PC-3 (cell line): ENCODE measurements at regions not wholly inside any gene's neighbourhood (a gene's known extent, or its start where the extent isn't known, plus 50 kb on each side); places are given as distances from the start of the nearest gene placed in this dataset.

Experiments
- ATAC-seq: fragments of 200-7000 bp; cut with Tn5 transposase; 2 replicates; pipeline ENCODE4 v1.9.1; 2020; ENCODE audit warnings: mild to moderate bottlenecking, moderate library complexity
- BruUV-seq: library from RNA; stranded (reverse); fragments of 400-500 nt; replicated peaks from 2 replicates; lab custom pipeline; 2021; lab: Mats Ljungman, UMichigan
- CTCF ChIA-PET: fragments of 300-600 bp; sonication (Branson Sonifier 250); formaldehyde crosslinking; loops from one replicate; lab custom pipeline; 2022; ENCODE audit warnings: antibody characterized with exemption; lab: Charles Lee
- POLR2A ChIA-PET: fragments of 300-600 bp; sonication (Branson Sonifier 250); formaldehyde crosslinking; loops from one replicate; lab custom pipeline; 2022; ENCODE audit warnings: antibody characterized with exemption; ENCODE audit not compliant: unreplicated experiment; lab: Charles Lee
- DNase-seq: peaks from one replicate; pipeline ENCODE4 v3.0.0-alpha.2; 2015
- H2AFZ ChIP-seq: fragments of 300-600 bp; sonication (generic); 2 replicates; pipeline ENCODE4 v1.6.0; 2016; ENCODE audit warnings: antibody characterized with exemption, low read length
- H3F3A ChIP-seq: fragments of 300-600 bp; sonication (generic); one replicate; pipeline ENCODE4 v1.6.0; 2017; ENCODE audit warnings: antibody characterized with exemption, low read length, control low read depth, mild to moderate bottlenecking; ENCODE audit not compliant: unreplicated experiment
- H3K27ac ChIP-seq: fragments of 300-600 bp; sonication (generic); 2 replicates; pipeline ENCODE4 v1.5.1; 2016; ENCODE audit warnings: mild to moderate bottlenecking, low read length
- H3K27me3 ChIP-seq: fragments of 300-600 bp; sonication (generic); 2 replicates; pipeline ENCODE4 v1.6.1; 2016; ENCODE audit warnings: low read length, mixed read lengths
- H3K36me3 ChIP-seq: fragments of 300-600 bp; sonication (generic); 2 replicates; pipeline ENCODE4 v1.6.1; 2016; ENCODE audit warnings: low read depth, mixed run types, low read length, mixed read lengths
- H3K4me1 ChIP-seq: fragments of 300-600 bp; sonication (generic); 2 replicates; pipeline ENCODE4 v1.5.1; 2016; ENCODE audit warnings: low read length; ENCODE audit not compliant: insufficient read depth
- H3K4me2 ChIP-seq: fragments of 300-600 bp; sonication (generic); 2 replicates; pipeline ENCODE4 v1.6.0; 2016; ENCODE audit warnings: low read length
- H3K4me3 ChIP-seq: fragments of 300-600 bp; sonication (generic); 2 replicates; pipeline ENCODE4 v1.5.1; 2016; ENCODE audit warnings: mild to moderate bottlenecking, low read length, mixed read lengths
- H3K79me2 ChIP-seq: fragments of 300-600 bp; sonication (generic); 2 replicates; pipeline ENCODE4 v1.6.1; 2017; ENCODE audit warnings: low read length, mixed read lengths
- H3K9ac ChIP-seq: fragments of 300-600 bp; sonication (generic); 2 replicates; pipeline ENCODE4 v1.6.0; 2016; ENCODE audit warnings: mild to moderate bottlenecking, low read length
- H3K9me2 ChIP-seq: fragments of 300-600 bp; sonication (generic); replicated peaks from 2 replicates; pipeline ENCODE4 v1.6.1; 2016; ENCODE audit warnings: mixed run types, low read length, mixed read lengths
- H3K9me3 ChIP-seq: fragments of 300-600 bp; sonication (generic); 2 replicates; pipeline ENCODE4 v1.6.1; 2016; ENCODE audit warnings: low read length, mixed read lengths
- H4K20me1 ChIP-seq: fragments of 300-600 bp; sonication (generic); 2 replicates; pipeline ENCODE4 v1.6.1; 2016; ENCODE audit warnings: low read length, mixed read lengths
- EZH2 ChIP-seq: fragments of 300-600 bp; sonication (generic); IDR thresholded peaks from one replicate; pipeline ENCODE4 v1.6.1; 2017; ENCODE audit warnings: antibody characterized with exemption, mild to moderate bottlenecking, low read length; ENCODE audit not compliant: unreplicated experiment
- EZH2phosphoT487 ChIP-seq: fragments of 300-600 bp; sonication (generic); IDR thresholded peaks from 2 replicates; pipeline ENCODE4 v1.6.1; 2018; ENCODE audit warnings: mild to moderate bottlenecking, antibody characterized with exemption, low read length, borderline replicate concordance
- intact Hi-C: fragments of 100-400 bp; cut with micrococcal nuclease; formaldehyde crosslinking; loops from 2 replicates; pipeline ENCODE4 v1.9.0; 2023
- TF ChIP-seq, protein P1 (sequence below): fragments of 300-600 bp; sonication (generic); conservative IDR thresholded peaks from 2 replicates; pipeline ENCODE4 v1.5.1; 2017; ENCODE audit warnings: antibody characterized with exemption, low read depth, mild to moderate bottlenecking, low read length

DNA sequence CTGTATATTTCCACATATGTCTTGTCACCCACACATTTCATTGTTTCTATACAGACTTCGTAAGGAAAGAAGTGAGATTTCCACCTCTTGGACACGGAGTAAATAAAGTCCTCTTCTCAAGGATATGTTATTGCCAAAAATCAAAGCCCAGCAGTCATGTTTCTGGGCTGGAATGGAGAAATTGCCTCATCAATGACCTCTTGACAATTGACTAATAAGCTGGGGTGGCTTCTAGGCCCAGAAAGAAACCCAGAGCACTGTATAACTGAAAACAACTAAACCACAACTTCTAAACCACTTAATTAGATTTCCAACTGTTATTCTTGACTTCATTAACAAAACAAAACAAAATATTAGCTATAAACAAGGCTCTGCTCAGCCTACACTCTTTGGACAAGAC is 56.4 kb upstream of the SLC24A5 start:
- Histone ChIP-seq H2AFZ (no peak overlapping the region), H3K27me3 (peaks cover 10% of the 10 kb centered on the region), H3F3A (no peaks in the 10 kb centered on the region), H3K36me3 (no peaks in the 10 kb centered on the region), H3K4me3 (no peak overlapping the region), H3K9me3 (no peaks in the 10 kb centered on the region), H3K9me2 (no peaks in the 10 kb centered on the region), H3K9ac (no peak overlapping the region), H4K20me1 (no peaks in the 10 kb centered on the region), H3K27ac (no peak overlapping the region), H3K4me1 (peaks cover 5% of the 10 kb centered on the region), H3K4me2 (no peak overlapping the region), H3K79me2 (no peaks in the 10 kb centered on the region)
- no peak for TF ChIP-seq EZH2phosphoT487
- TF ChIP-seq EZH2 = no peak
- TF ChIP-seq, protein P1, sequence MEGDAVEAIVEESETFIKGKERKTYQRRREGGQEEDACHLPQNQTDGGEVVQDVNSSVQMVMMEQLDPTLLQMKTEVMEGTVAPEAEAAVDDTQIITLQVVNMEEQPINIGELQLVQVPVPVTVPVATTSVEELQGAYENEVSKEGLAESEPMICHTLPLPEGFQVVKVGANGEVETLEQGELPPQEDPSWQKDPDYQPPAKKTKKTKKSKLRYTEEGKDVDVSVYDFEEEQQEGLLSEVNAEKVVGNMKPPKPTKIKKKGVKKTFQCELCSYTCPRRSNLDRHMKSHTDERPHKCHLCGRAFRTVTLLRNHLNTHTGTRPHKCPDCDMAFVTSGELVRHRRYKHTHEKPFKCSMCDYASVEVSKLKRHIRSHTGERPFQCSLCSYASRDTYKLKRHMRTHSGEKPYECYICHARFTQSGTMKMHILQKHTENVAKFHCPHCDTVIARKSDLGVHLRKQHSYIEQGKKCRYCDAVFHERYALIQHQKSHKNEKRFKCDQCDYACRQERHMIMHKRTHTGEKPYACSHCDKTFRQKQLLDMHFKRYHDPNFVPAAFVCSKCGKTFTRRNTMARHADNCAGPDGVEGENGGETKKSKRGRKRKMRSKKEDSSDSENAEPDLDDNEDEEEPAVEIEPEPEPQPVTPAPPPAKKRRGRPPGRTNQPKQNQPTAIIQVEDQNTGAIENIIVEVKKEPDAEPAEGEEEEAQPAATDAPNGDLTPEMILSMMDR = no peak
- DNase-seq = no peak
- intact Hi-C loops = no loop called here
- no peak for ATAC-seq
- CTCF ChIA-PET = no interaction called here
- BruUV-seq = no TSS peak
- POLR2A ChIA-PET = no interaction called here

DNA sequence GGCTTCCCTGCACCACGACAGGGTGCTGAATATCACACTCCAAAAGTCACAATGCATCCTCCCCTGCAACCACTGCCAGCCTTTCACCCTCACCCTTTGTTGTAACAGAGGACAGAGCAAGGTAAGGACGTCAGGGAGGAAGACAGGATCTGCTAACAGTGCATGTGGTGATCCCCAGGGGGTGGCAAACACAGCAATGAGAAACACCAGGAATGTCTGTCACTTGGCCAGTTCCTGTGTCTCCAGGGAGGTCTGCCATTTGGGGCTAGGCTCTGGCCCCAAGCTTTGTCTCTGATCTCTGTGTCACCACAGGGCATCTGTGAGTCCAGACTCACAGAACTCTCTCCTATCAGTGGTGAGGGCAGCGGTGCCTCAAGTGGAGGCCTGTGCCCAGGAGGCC is 54.3 kb upstream of the SLC24A5 start:
- POLR2A ChIA-PET = no interaction called here
- intact Hi-C loops = no loop called here
- no peak for DNase-seq

More for the DNA sequence above, 54.3 kb upstream of the SLC24A5 start:
- Histone ChIP-seq H3K36me3 (no peaks in the 10 kb centered on the region), H4K20me1 (no peaks in the 10 kb centered on the region), H3K27ac (no peak overlapping the region), H3K4me3 (no peak overlapping the region), H3K4me1 (peaks cover 5% of the 10 kb centered on the region), H3K4me2 (no peak overlapping the region), H3K9me3 (no peaks in the 10 kb centered on the region), H3K9me2 (no peaks in the 10 kb centered on the region), H2AFZ (no peak overlapping the region), H3K79me2 (no peaks in the 10 kb centered on the region), H3F3A (no peaks in the 10 kb centered on the region), H3K27me3 (peaks cover 12% of the 10 kb centered on the region), H3K9ac (no peak overlapping the region)
- CTCF ChIA-PET = no interaction called here
- no peak for TF ChIP-seq EZH2
- TF ChIP-seq, protein P1 = no peak
- no peak for TF ChIP-seq EZH2phosphoT487
- no peak for ATAC-seq
- no TSS peak for BruUV-seq
